ENCODE measurements at regions not wholly inside any gene's neighbourhood (a gene's known extent, or its start where the extent isn't known, plus 50 kb on each side); places are given as distances from the start of the nearest gene placed in this dataset.

DNA sequence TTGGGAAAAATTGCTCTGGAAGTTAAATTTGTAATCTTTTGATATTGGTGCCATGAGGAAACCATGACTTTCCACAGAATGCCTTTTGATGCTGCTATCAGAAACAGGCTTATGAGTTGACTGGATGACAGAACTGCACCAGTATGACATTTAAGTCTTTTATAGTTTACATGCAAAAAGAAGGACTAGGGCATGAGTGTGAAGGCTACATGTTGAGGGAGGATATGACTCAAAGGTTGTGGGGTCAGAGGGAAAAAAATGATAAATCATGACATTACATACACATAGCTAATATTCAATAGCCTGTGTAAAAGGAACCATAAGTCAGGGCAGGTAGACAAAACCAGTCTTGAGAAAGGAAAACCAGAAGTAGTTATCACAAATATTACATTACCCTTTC, 182.2 kb downstream of the COL12A1 start:
- CTCF ChIA-PET = no interaction called here
- no peak overlapping the region for H3K4me2 ChIP-seq (replicated peaks; ENCODE audit: low read depth, low read length, poor library complexity, severe bottlenecking)
- TF ChIP-seq, protein P1, sequence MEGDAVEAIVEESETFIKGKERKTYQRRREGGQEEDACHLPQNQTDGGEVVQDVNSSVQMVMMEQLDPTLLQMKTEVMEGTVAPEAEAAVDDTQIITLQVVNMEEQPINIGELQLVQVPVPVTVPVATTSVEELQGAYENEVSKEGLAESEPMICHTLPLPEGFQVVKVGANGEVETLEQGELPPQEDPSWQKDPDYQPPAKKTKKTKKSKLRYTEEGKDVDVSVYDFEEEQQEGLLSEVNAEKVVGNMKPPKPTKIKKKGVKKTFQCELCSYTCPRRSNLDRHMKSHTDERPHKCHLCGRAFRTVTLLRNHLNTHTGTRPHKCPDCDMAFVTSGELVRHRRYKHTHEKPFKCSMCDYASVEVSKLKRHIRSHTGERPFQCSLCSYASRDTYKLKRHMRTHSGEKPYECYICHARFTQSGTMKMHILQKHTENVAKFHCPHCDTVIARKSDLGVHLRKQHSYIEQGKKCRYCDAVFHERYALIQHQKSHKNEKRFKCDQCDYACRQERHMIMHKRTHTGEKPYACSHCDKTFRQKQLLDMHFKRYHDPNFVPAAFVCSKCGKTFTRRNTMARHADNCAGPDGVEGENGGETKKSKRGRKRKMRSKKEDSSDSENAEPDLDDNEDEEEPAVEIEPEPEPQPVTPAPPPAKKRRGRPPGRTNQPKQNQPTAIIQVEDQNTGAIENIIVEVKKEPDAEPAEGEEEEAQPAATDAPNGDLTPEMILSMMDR (IDR thresholded peaks at IDR 0.05) = no peak
- H3K4me3 Mint-ChIP-seq = no peak overlapping the region
- no peak overlapping the region for H3K27ac ChIP-seq (ENCODE audit: low read length in 2 of 2)
- no peak overlapping the region for H3K27ac Mint-ChIP-seq
- peaks cover 4% of the 10 kb centered on the region for H3K9me3 Mint-ChIP-seq (ENCODE audit: insufficient read depth)
- no peaks in the 10 kb centered on the region for H3K27me3 Mint-ChIP-seq
- H3K4me1 ChIP-seq (ENCODE audit: control insufficient read depth in 2 of 2, insufficient read depth in 2 of 2, low read length in 2 of 2) = no peaks in the 10 kb centered on the region
- POLR2A ChIA-PET = no interaction called here
- DNase-seq = no peak
- no peaks in the 10 kb centered on the region for H3K36me3 ChIP-seq (replicated peaks in 1 of 2; ENCODE audit: control extremely low read depth in 1 of 2, control insufficient read depth in 1 of 2, extremely low read depth in 1 of 2, insufficient read depth in 2 of 2, low read length in 1 of 2)
- no peaks in the 10 kb centered on the region for H3K4me1 Mint-ChIP-seq
- no peaks in the 10 kb centered on the region for H3K79me2 ChIP-seq (ENCODE audit: control insufficient read depth, insufficient read depth, low read length)
- H4K20me1 ChIP-seq (ENCODE audit: control insufficient read depth, insufficient read depth, low read length, poor library complexity, severe bottlenecking) = no peaks in the 10 kb centered on the region
- no peak overlapping the region for H3K9ac ChIP-seq (ENCODE audit: low read length)
- intact Hi-C loops (cut with micrococcal nuclease) = no loop called here
- H3K9me3 ChIP-seq (ENCODE audit: control extremely low read depth in 1 of 3, control insufficient read depth in 2 of 3, insufficient read depth in 1 of 3, low read length in 2 of 3) = no peaks in the 10 kb centered on the region
- ATAC-seq (ENCODE audit: low read depth) = no peak
- H2AFZ ChIP-seq (ENCODE audit: insufficient read depth, low read depth, low read length, poor library complexity, severe bottlenecking) = no peak overlapping the region
- H3K27me3 ChIP-seq (replicated peaks in 1 of 4; ENCODE audit: control extremely low read depth in 1 of 4, control insufficient read depth in 3 of 4, insufficient read depth in 4 of 4, low read length in 3 of 4) = no peaks in the 10 kb centered on the region
- no peak overlapping the region for H3K4me3 ChIP-seq (ENCODE audit: control extremely low read depth in 1 of 5, extremely low read depth in 1 of 5, insufficient read depth in 1 of 5, low read depth in 2 of 5, low read length in 4 of 5)

DNA sequence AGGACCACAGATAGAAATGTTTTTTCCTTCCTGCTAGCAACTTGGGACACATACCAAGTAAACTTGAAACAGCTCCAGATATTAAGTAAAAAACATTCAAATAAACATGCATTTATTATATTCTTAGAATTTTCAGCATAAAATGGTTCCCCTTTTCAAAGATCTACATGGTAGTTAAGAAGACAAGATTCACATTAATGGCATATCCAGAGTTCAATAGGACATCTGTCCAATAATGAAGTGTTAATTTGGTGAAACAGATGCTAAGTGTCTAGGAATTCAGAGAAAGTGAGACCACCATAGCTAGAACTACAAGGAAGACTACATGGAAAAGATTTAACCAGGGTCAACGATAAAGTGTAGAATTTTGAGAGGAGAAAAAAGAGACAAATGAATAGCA, 184.9 kb downstream of the COL12A1 start:
- H3K4me2 ChIP-seq (replicated peaks; ENCODE audit: low read depth, low read length, poor library complexity, severe bottlenecking) = no peak overlapping the region
- no peaks in the 10 kb centered on the region for H3K27me3 ChIP-seq (replicated peaks in 1 of 4; ENCODE audit: control extremely low read depth in 1 of 4, control insufficient read depth in 3 of 4, insufficient read depth in 4 of 4, low read length in 3 of 4)
- TF ChIP-seq, protein P1 (IDR thresholded peaks at IDR 0.05) = no peak
- TF ChIP-seq EZH2 (IDR thresholded peaks at IDR 0.05; ENCODE audit: borderline replicate concordance, insufficient read depth, low read depth, low read length, poor library complexity, severe bottlenecking) = no peak
- intact Hi-C loops (cut with micrococcal nuclease) = no loop called here
- ChIA-PET POLR2A (no interaction called here), CTCF (no interaction called here)
- no peak overlapping the region for H3K9ac ChIP-seq (ENCODE audit: low read length)
- no peak overlapping the region for H3K4me3 ChIP-seq (ENCODE audit: control extremely low read depth in 1 of 5, extremely low read depth in 1 of 5, insufficient read depth in 1 of 5, low read depth in 2 of 5, low read length in 4 of 5)
- no peak overlapping the region for H3K27ac ChIP-seq (ENCODE audit: low read length in 2 of 2)
- no peaks in the 10 kb centered on the region for H3K36me3 ChIP-seq (replicated peaks in 1 of 2; ENCODE audit: control extremely low read depth in 1 of 2, control insufficient read depth in 1 of 2, extremely low read depth in 1 of 2, insufficient read depth in 2 of 2, low read length in 1 of 2)
- Mint-ChIP-seq H3K4me3 (no peak overlapping the region), H3K27me3 (no peaks in the 10 kb centered on the region), H3K9me3 (ENCODE audit: insufficient read depth) (peaks cover 4% of the 10 kb centered on the region), H3K4me1 (no peaks in the 10 kb centered on the region), H3K27ac (no peak overlapping the region)
- no peaks in the 10 kb centered on the region for H3K4me1 ChIP-seq (ENCODE audit: control insufficient read depth in 2 of 2, insufficient read depth in 2 of 2, low read length in 2 of 2)
- no peaks in the 10 kb centered on the region for H3K9me3 ChIP-seq (ENCODE audit: control extremely low read depth in 1 of 3, control insufficient read depth in 2 of 3, insufficient read depth in 1 of 3, low read length in 2 of 3)
- H2AFZ ChIP-seq (ENCODE audit: insufficient read depth, low read depth, low read length, poor library complexity, severe bottlenecking) = no peak overlapping the region
- WGBS (ENCODE audit: insufficient coverage) = no CpG with 5 or more reads among the region's 1 CpG
- ATAC-seq (ENCODE audit: low read depth) (no peak), DNase-seq (no peak)
- H3K79me2 ChIP-seq (ENCODE audit: control insufficient read depth, insufficient read depth, low read length) = no peaks in the 10 kb centered on the region
- H4K20me1 ChIP-seq (ENCODE audit: control insufficient read depth, insufficient read depth, low read length, poor library complexity, severe bottlenecking) = no peaks in the 10 kb centered on the region
